NCI-H82 treated with DMSO at 0.1 percent for 48 hours (cell line): ENCODE measurements at regions not wholly inside any gene's neighbourhood (a gene's known extent, or its start where the extent isn't known, plus 50 kb on each side); places are given as distances from the start of the nearest gene placed in this dataset.

Source experiments
- DNase-seq: peaks from one replicate; lab custom pipeline; 2025; ENCODE audit not compliant: unreplicated experiment; lab: John Stamatoyannopoulos, UW

DNA sequence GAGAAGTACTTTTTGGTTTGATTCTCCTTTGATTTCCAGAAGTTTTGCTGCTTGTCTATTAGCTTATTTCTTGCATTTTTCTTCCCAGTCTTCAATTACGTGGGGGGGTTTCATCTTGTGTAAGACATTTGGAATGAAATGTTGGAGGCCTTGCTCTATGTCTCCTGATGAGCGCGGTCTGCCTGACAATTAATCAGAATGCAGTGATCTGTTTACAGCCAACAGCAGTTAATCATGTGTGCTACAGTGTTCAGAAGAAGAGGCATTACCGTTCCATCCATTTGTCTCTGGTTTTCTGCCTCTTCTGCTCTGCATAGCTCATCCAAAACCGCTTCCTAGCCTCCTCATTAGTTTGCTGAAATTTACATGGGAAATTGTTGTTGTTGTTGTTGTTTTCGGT lies 134.4 kb upstream of the ST6GAL2 start:
- no peak for DNase-seq

DNA sequence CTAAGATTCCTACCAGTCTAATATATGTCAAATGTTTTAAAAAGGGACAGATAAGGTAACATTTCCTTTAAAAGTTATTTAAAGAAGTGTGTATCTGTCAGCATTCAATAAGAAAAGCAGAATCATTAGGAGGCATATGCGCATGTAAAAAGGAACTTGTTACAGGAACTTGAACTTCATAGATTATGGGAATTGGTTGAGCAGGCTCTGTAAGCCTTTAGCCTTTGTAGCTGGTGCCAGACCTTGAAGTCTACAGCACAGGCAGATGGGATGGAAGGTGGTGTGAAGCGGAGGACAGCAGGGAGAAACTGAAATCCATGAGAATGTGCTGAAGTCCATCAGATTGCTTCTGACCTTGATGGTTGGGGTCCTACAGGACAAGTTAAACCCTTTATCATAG lies 138.3 kb upstream of the ST6GAL2 start:
- DNase-seq: no peak

DNA sequence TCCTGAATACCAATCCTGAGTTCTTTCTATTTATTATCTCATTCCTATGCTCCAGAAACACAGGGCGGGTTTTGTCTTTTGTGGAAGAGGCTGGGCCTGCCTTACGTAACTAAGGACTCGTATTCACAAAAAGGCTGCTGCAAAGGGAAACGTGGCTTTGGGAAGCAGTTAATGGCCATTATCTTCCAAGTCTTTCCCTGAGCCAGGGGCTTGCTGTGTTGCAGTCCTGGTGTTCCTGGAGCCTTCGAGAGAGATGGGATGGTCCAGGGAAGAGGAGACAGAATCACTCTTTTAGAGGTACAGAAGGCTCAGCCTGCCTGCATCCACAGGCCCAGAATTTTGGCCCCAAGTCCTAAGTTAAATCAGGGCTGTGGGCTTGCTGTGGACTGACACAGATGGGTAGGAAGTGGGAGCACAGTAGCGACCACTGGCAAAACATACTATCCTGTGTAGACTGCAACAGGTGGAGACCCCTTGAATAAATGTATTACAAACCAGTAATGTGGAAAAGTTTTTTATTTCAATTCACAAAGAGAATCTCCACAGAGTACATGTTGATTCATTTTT lies 139.4 kb upstream of the ST6GAL2 start:
- no peak for DNase-seq

DNA sequence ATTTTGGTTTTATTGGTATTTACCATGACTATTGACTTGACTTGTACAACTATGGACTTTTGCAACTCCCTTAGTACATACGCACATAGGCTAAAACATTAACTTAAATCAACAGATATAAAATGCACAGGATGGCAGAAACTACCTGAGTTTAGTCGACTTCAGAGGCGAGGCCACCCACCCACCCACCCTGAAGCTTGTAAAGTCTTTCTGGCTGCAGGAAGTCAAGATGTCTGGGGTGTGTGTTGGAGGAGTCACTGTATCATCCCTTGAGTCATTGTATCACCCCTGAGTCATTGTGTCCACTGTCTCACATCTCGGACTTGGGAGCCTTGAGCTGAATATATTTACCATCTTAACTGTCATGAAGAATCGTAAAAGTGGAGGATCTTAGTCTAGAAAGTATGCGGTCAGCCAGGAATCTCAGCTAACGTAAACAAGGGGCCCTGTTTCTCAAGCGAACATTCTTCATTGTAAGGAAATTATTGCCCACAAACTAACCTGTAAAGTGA lies 140.0 kb upstream of the ST6GAL2 start:
- DNase-seq: no peak

DNA sequence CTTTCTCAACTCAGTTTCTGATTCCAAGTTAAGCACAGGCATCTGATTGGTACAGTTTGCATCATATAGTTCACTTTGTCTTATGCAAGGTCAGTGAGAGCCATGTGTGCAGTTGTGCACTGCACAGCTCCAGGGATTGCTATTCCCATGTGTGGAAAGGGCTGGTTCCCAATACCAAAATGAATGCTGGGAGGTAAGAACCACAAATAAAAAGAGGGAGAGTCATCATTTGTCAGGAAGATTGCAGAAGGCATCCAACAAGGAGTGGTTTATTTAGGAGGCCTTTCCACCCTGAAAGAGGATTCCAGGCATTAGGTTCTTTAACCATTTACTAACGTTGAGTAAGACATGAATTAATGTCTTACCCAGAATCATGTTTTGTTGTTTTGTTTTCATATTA lies 141.2 kb upstream of the ST6GAL2 start:
- DNase-seq: no peak

DNA sequence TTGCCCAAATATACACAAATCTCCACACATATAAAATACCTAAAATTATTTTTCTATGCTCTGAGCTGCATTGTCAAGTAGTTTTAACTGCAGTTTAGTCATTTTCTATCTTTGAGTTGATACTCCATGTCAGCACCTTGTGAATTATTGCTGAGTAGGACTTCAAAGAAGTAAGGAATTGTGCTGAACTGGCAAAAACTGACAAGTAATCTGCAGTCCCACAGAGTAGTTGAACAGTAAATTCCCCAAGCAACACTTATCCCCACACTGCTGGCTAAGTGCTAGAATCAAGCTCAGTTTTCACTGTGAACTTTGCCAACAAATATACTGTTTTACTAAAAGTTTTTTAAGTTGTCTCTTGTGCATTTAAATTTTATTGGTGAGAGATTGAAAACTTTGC lies 141.8 kb upstream of the ST6GAL2 start:
- no peak for DNase-seq

DNA sequence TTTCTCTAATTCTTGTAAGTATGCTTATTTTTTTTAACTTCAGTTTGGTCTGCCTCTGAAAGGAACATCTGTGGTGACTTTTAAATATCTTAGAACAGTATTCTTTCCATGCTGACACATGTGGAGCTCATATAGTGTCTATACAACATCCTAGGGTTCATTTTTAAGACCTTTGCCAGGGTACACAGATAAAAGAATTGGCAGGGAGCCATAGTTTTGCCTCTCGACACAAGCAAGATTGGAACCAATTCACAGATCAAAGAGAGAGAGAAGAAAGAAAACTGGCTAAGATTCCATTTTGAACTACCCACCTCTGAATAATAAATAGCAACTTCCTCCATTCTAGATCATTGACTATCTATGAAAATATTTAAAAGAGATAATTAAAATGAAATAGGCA lies 142.7 kb upstream of the ST6GAL2 start:
- no peak for DNase-seq

DNA sequence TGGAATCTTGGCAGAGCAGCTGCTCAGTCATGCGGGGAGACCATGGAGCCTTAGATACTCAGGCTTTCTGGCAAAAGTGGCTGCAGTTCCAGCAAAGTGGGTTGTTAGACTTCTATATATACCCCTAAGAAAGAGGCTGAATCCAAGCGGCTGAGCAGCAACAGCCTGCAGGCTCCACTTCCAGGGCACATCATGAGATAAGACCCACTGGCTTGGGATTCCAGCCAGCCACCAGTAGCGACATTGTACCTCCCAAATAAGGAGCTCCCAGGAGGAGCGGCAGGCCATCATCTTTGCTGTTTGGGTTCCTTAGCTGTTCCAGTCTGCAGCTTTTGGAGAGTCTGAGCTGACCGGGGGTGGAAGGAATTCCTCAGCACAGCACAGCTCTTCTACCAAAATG lies 150.3 kb upstream of the ST6GAL2 start:
- DNase-seq: no peak

DNA sequence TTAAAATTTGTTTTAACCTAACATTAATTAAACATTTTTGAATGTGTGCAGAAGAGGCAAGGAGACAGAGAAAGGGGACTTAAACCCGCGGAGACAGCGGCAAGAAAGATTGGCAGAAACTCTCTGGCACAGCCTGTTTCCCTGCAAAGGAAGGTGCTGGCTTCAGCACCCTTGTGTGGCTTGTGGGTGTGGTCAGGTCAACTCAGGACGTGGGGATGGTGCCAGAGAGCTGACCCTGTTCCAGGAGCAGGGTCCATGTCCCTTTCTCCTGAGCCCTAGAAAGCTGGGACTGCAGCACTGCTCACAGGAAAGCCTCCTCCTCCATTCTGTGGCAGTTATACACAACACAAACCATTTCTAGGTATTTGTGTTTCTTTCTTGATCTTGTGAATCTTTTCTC lies 176.2 kb upstream of the ST6GAL2 start:
- DNase-seq: no peak

DNA sequence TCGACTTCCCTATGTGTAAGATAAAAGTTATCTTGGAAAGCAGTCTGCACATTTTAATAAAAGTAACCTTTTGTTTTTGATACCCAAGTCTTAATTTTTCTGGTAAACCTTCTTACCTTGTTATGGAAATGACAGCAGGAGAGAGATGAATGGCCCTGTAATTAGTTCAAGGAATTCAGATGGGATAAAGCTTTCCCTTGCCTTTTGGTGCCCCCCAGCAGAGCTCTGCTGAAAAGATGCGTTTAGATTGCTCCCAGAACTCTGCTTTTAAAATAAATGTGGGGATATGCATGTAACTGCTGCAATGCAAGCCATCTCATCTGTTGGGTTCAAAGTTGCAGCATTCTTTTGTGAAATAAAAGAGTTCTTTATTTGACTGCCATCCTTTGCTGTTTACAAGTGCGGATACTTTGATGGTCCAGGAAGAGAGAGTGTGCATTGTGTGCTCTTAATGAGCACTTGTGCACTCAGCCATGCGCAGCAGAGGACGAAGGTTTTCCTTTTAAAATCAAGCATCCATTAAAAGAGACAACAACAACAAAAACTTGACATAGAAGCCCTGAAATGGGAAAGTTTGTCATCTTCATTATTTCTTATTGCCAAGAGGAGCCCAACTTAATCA lies 176.7 kb upstream of the ST6GAL2 start:
- DNase-seq: no peak

DNA sequence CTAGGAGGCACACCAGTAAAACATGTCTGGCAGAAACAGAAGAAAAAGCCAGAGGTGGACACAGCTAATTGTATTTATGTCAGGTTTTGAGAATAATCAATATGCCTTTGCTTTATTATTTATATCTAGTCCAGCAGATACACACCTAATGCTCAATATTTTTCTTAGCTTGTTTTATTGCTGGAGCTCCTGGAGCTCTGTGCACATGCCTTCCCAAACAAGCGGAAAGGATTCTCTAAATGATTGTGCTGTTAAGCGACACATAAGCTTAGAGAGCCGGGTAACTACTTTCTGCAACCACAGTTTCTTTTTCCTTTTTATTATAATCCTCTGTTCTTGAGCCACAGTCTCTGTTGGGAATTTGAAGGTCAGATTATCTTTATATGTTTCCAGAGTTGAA lies 177.3 kb upstream of the ST6GAL2 start:
- DNase-seq: no peak

DNA sequence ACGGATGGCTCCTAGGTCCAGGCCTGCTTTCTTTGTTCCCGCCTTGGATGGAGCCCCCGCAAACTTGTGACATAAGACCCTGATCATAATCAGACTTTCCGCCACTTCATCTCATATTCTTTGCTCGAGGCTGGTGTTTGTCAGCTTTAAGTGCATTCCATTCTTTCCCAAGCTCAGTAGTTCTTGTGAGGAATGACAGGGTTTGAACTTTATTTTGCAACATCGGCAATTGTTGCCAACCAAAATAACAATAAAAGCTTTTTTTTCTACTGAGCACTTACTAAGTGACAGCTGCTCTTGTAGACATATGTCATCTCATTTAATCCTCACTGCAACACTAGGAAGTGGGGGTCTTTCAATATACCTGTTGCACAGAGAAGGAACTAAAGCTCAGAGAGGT lies 178.8 kb upstream of the ST6GAL2 start:
- DNase-seq: no peak

DNA sequence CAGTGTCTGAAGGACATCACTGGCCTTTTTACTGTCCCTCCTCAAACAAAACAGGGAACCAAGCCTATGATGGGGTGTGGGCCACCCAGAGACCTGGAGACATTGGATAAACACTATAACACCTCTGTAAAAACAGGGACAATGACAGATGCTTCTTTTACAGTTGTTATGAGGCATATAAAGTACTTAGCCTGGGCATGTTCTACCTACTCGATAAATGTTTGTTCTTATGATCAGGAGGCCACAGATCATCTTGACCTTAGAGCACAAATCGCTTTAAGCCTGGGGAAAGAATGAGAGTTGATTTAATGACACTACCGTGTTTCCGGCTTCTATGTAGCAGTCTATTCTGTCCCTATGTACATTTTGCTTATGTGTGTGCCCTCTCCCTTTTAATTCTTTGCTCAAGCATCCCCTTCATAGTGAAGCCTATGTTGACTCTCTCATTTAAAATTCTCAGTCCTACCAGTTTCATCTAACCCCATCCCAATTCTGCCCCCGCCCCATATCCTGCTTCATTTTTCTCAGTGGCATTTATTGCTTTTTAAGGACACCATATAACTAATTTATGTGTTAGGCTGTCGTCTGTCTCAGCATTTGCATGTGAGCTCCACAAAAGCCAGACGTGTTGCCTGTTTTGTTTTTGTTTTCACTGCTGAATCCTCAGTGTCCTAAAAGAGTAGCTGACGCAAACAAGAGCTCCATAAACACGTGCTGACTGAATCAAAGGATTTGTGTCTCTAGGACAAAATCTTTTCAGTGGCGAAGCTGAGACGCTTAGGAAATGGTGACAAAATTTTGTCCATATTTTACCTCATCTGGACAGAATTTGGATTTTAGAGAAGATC lies 182.3 kb upstream of the ST6GAL2 start:
- no peak for DNase-seq

DNA sequence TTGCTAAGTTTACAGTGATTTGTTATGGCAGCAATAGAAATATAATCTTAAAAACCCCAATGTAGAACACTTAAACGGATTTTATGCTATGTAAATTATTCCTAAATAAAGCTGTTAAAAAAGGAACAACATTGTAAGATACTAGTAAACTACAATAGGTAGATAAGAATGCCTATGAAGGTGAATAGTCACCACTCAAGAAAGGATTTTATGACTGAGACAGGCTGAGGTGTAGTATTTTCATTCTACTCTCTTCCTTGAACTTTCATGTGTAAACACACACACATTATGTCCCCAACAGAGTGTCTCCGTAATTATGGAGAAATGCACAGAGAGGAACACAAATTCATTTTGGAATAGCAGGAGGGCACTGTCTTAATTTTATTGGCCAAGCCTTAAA lies 183.9 kb upstream of the ST6GAL2 start:
- DNase-seq: no peak

DNA sequence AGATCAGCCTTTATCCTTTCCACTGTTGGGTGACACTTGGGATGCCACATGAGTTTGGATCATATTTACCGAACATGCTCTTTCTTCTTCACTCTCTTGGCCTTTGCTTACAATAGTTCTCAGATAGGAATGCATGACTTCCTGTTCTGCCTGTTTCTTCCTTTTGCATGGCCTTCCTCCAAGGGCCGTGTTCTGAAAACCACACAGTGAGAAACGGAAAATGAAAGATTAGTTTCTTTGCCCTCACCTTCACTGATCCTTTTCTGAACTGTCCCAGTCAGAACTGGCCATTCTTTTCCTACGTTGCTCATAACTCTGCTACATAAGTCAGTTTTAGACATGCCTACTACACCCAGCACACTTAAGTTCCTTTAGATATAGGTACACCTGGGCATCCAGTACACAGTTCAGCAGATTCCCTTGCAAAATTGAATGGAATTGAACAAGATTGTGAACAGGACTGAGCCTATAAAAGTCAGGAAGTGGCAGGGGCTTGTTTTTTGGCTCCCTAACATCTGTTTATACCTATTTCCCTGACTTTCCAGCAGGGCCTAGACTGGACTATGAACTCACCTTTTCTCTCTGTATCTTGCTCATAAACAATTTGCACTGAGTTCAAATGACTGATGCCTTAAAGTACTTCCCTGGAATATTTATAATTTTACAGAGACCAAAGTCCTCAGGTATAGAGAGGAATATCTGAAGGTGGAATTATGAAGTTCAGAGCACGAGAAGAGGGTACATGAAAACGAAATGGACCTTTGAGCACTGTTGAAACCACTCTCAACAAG lies 186.4 kb upstream of the ST6GAL2 start:
- DNase-seq: no peak

DNA sequence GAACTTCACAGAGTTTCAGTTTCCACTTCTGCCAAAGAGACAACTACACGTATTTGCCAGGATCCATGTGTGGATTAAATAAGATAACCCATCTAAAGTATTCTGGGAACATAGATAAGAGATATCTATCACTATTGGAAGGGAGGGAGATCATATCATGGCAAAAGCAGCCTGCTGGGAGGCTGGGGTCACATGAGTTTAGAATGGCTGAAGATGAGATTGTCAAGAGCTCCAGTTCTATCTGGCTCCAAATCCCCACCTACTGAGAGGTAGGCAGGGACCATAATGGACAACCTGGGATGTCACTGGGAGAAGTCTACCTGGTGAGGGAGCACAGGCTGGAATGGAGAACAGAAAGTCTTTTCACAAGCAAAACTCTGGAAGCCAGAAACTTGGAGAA lies 192.6 kb upstream of the ST6GAL2 start:
- DNase-seq: no peak

DNA sequence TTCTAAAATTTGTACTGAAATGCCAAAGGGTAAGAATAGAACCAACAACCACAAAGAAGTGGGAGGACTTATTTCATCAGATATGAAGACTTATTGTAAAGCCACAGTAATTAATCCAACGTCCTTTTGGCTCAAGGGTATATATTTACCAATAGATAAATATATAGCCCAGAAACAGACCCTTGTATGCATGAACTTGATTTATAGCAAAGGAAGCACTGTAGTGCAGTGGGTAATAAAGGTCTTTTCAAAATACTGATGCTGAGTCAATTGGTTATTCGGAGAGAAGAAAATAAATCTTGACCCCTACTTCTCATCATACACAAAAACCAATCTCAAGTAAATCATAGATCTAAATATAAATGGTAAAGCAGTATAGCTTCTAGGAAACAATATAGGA lies 200.5 kb upstream of the ST6GAL2 start:
- no peak for DNase-seq

DNA sequence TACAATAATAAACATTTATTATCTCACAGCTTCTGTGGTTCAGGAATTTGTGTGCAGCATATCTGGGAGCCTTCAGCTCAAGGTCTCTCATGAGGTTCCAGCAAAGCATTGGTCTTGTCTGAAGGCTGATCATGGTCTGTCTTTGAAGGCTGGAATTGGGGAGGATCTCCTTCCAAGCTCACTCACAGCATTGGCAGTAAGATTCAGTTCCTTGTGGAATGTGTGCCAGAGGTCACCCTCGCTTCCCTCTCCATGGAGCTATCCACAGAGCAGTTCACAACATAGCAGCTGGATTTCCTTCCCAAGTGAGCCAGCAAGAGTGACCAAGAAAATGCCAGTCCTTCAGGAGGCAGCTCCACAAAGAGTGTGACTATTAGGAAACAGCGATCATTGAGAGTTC lies 202.2 kb upstream of the ST6GAL2 start:
- no peak for DNase-seq

DNA sequence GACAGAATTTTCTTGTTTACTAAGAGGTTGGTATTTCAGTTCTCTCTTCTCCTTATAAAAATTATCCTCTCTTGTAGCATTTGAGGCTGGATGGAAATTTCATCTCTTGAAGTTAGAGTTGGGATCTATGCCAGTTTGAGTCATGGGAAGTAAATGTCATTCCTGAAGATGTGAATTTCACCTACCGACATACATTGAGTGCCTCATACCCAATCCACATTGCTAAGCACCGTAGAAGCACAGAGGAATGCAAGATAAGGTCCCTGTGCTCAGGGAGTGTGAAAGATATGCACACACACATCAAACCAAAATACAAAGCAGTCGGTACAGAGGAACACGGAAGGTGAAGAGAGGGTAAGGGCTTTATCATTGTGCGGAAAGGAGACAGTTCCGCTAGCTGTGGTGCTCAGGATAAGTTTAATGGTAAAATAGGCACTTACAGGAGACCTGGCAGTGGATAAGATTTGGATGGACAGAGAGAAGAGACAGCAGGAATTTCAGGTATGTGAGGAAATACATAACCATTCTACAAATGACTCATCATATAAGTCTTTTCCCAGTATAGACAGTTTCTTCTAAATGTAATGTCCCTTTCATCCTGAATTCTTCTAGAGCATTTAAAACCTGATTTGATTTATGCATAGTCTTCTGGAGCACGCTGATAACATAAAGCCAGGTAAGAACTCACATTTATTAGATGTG lies 205.3 kb upstream of the ST6GAL2 start:
- DNase-seq: no peak

DNA sequence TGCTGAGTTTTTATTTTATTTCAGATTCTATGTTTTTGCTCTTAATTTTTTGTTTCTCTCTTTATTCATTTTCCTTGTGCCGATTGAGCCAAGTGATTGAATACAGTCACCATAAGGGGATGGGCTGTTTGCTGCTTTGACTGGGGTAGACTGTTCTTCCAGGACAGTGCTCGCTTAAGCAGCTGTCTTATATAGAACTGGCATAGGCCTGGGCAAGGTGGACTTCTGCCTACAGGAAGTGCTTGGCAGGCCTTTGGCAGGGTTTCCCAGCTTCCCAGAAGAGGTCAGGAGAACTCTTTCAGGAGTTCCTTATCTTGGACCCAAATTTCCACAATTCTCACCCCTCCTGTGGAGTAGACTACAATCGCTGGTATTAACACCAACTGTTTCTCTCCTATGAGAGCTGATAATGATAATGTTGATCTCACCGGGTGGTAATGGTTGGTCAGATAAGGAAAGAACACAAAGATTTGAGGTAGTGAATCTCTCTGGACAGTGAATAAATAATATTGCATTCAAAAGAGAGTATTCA lies 207.5 kb upstream of the ST6GAL2 start:
- no peak for DNase-seq
